ENCODE measurements at regions not wholly inside any gene's neighbourhood (a gene's known extent, or its start where the extent isn't known, plus 50 kb on each side); places are given as distances from the start of the nearest gene placed in this dataset.

- TF ChIP-seq ZNF101 (CRISPR knock-in tag; IDR thresholded peaks at IDR 0.05; ENCODE audit: borderline replicate concordance, low read depth): no peak
- TF ChIP-seq ZNF124 (CRISPR knock-in tag; IDR thresholded peaks at IDR 0.05): no peak
- TF ChIP-seq MXD4 (CRISPR knock-in tag; IDR thresholded peaks at IDR 0.05): no peak
- no peak for TF ChIP-seq SRSF9 (IDR thresholded peaks at IDR 0.05; ENCODE audit: borderline replicate concordance, insufficient read depth, low read depth, low read length, poor library complexity, severe bottlenecking)
- peak; percentile 93 for TF ChIP-seq MAFF (IDR thresholded peaks at IDR 0.05; ENCODE audit: low read depth, low read length)
- TF ChIP-seq MAFK (conservative IDR thresholded peaks at IDR 0.05 in 1 of 2, IDR thresholded peaks at IDR 0.05 in 1 of 2; ENCODE audit: low read length in 2 of 2): peak; percentile 90 to 95
- no peak for TF ChIP-seq RFX5 (IDR thresholded peaks at IDR 0.05; ENCODE audit: low read depth, low read length)
- TF ChIP-seq ZXDC (CRISPR knock-in tag; IDR thresholded peaks at IDR 0.05): no peak
- Histone ChIP-seq H3K9me3 (ENCODE audit: low read length) (no peaks in the 10 kb centered on the region), H3K27me3 (ENCODE audit: control insufficient read depth in 1 of 2, insufficient read depth in 2 of 2, low read length in 2 of 2) (peaks cover 0 to 1% of the 10 kb centered on the region in 2 experiments; a peak in 1 of 5 replicates), H3K4me2 (ENCODE audit: low read depth, low read length) (no peak overlapping the region), H3K4me3 (replicated peaks in 1 of 3; ENCODE audit: insufficient read depth in 1 of 3, low read depth in 2 of 3, low read length in 3 of 3) (no peak overlapping the region), H3K36me3 (replicated peaks in 1 of 2; ENCODE audit: control insufficient read depth in 1 of 2, insufficient read depth in 2 of 2, low read length in 2 of 2) (no peaks in the 10 kb centered on the region), H3K27ac (ENCODE audit: extremely low read length, insufficient read depth, low read length) (no peak overlapping the region), H3K79me2 (ENCODE audit: insufficient read depth, low read length) (no peaks in the 10 kb centered on the region), H3K9ac (ENCODE audit: insufficient read depth, low read depth, low read length) (no peak overlapping the region), H2AFZ (ENCODE audit: low read length) (no peak overlapping the region), H3K4me1 (ENCODE audit: insufficient read depth, low read length) (no peaks in the 10 kb centered on the region), H4K20me1 (ENCODE audit: insufficient read depth, low read length) (no peaks in the 10 kb centered on the region)
- CTCF ChIA-PET (ENCODE audit: low intra/inter-chr PET ratio, low total read pairs): no interaction called here
- WGBS (ENCODE audit: low lambda C conversion rate): under 1% methylated on average over 3 of the region's 3 CpGs
- in situ Hi-C loops (cut with HindIII; ENCODE audit: extremely low pct_ligation_motif_present, low pct_unique_long_range_greater_than_20kb) (no loop called here), intact Hi-C loops (cut with micrococcal nuclease; ENCODE audit: unreplicated experiment) (no loop called here)
- no peak for FAIRE-seq
- ATAC-seq: no peak
- POLR2A ChIA-PET: no interaction called here
- no peak for DNase-seq (ENCODE audit: low spot score)
- BruUV-seq (replicated peaks): no TSS peak
Measured at GRCh38 chr2:234298918-234299317, 198.0 kb downstream of the ARL4C start.

All from HepG2 (cell line).